ENCODE measurements at regions not wholly inside any gene's neighbourhood (a gene's known extent, or its start where the extent isn't known, plus 50 kb on each side); places are given as distances from the start of the nearest gene placed in this dataset.

- TF ChIP-seq CTCF (IDR thresholded peaks at IDR 0.05 in 2 of 3, conservative IDR thresholded peaks at IDR 0.05 in 1 of 3; ENCODE audit: borderline replicate concordance in 1 of 3, insufficient read depth in 1 of 3, low read depth in 2 of 3, low read length in 2 of 3), result no peak
- TF ChIP-seq EZH2 (IDR thresholded peaks at IDR 0.05), result no peak
- no peak for TF ChIP-seq POLR2A (IDR thresholded peaks at IDR 0.05; ENCODE audit: borderline replicate concordance, extremely low read depth, insufficient read depth, insufficient read length)
- TF ChIP-seq ZNF274 (IDR thresholded peaks at IDR 0.05; ENCODE audit: low read depth, low read length), result no peak
- no peak for TF ChIP-seq TCF7L2 (IDR thresholded peaks at IDR 0.05; ENCODE audit: borderline replicate concordance, extremely low read depth, insufficient read depth, insufficient read length)
- no peak for TF ChIP-seq SRF (IDR thresholded peaks at IDR 0.05; ENCODE audit: low read depth)
- no peak for TF ChIP-seq POLR2AphosphoS5 (IDR thresholded peaks at IDR 0.05; ENCODE audit: low read depth, low read length)
- TF ChIP-seq CEBPB (IDR thresholded peaks at IDR 0.05; ENCODE audit: low read depth), result no peak
- no peak for TF ChIP-seq MAX (IDR thresholded peaks at IDR 0.05)
- no peak for TF ChIP-seq FOSL1 (IDR thresholded peaks at IDR 0.05; ENCODE audit: low read depth)
- no peak for TF ChIP-seq ATF3 (IDR thresholded peaks at IDR 0.05)
- no peak for TF ChIP-seq ZBTB33 (IDR thresholded peaks at IDR 0.05; ENCODE audit: extremely low read depth, insufficient replicate concordance, low read length)
- TF ChIP-seq EZH2phosphoT487 (IDR thresholded peaks at IDR 0.05; ENCODE audit: borderline replicate concordance), result no peak
Observed at GRCh38 chr9:18233311-18233710, 240.6 kb upstream of the ADAMTSL1 start.
